ENCODE measurements at regions not wholly inside any gene's neighbourhood (a gene's known extent, or its start where the extent isn't known, plus 50 kb on each side); places are given as distances from the start of the nearest gene placed in this dataset.

GRCh38 chr5:152331006-152331405 is 74.1 kb downstream of the NMUR2 start:
- Histone ChIP-seq H3K4me3 (ENCODE audit: insufficient read depth, low read length) (no peak overlapping the region), H4K20me1 (ENCODE audit: insufficient read depth, low read length) (no peaks in the 10 kb centered on the region), H3K79me2 (ENCODE audit: insufficient read depth, low read length) (no peaks in the 10 kb centered on the region), H2AFZ (ENCODE audit: low read length) (no peak overlapping the region), H3K27me3 (ENCODE audit: insufficient read depth, low read length) (no peaks in the 10 kb centered on the region), H3K9me3 (ENCODE audit: low read depth, low read length) (peaks cover 2% of the 10 kb centered on the region), H3K36me3 (ENCODE audit: insufficient read depth, low read length) (no peaks in the 10 kb centered on the region), H3K4me2 (ENCODE audit: insufficient read depth, low read length) (no peak overlapping the region), H3K27ac (ENCODE audit: low read depth, low read length) (no peak overlapping the region), H3K4me1 (ENCODE audit: insufficient read depth, low read length) (no peaks in the 10 kb centered on the region)
- no peak for DNase-seq (ENCODE audit: insufficient read length, low spot score, missing footprints)
- TF ChIP-seq, protein P1, sequence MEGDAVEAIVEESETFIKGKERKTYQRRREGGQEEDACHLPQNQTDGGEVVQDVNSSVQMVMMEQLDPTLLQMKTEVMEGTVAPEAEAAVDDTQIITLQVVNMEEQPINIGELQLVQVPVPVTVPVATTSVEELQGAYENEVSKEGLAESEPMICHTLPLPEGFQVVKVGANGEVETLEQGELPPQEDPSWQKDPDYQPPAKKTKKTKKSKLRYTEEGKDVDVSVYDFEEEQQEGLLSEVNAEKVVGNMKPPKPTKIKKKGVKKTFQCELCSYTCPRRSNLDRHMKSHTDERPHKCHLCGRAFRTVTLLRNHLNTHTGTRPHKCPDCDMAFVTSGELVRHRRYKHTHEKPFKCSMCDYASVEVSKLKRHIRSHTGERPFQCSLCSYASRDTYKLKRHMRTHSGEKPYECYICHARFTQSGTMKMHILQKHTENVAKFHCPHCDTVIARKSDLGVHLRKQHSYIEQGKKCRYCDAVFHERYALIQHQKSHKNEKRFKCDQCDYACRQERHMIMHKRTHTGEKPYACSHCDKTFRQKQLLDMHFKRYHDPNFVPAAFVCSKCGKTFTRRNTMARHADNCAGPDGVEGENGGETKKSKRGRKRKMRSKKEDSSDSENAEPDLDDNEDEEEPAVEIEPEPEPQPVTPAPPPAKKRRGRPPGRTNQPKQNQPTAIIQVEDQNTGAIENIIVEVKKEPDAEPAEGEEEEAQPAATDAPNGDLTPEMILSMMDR (IDR thresholded peaks at IDR 0.05; ENCODE audit: extremely low read depth, low read depth, low read length): no peak

- Histone ChIP-seq H4K20me1 (ENCODE audit: insufficient read depth, low read length) (no peaks in the 10 kb centered on the region), H3K9me3 (ENCODE audit: low read depth, low read length) (peaks cover 2% of the 10 kb centered on the region), H2AFZ (ENCODE audit: low read length) (no peak overlapping the region), H3K4me2 (ENCODE audit: insufficient read depth, low read length) (no peak overlapping the region), H3K4me1 (ENCODE audit: insufficient read depth, low read length) (no peaks in the 10 kb centered on the region), H3K27me3 (ENCODE audit: insufficient read depth, low read length) (no peaks in the 10 kb centered on the region), H3K79me2 (ENCODE audit: insufficient read depth, low read length) (no peaks in the 10 kb centered on the region), H3K4me3 (ENCODE audit: insufficient read depth, low read length) (no peak overlapping the region), H3K36me3 (ENCODE audit: insufficient read depth, low read length) (no peaks in the 10 kb centered on the region), H3K27ac (ENCODE audit: low read depth, low read length) (no peak overlapping the region)
- TF ChIP-seq, protein P1 (IDR thresholded peaks at IDR 0.05; ENCODE audit: extremely low read depth, low read depth, low read length): no peak
- DNase-seq (ENCODE audit: insufficient read length, low spot score, missing footprints): no peak
Measured at GRCh38 chr5:152329761-152330283, 75.3 kb downstream of the NMUR2 start.

- Histone ChIP-seq H3K79me2 (ENCODE audit: insufficient read depth, low read length) (no peaks in the 10 kb centered on the region), H3K27me3 (ENCODE audit: insufficient read depth, low read length) (no peaks in the 10 kb centered on the region), H3K36me3 (ENCODE audit: insufficient read depth, low read length) (no peaks in the 10 kb centered on the region), H2AFZ (ENCODE audit: low read length) (no peak overlapping the region), H3K4me1 (ENCODE audit: insufficient read depth, low read length) (no peaks in the 10 kb centered on the region), H4K20me1 (ENCODE audit: insufficient read depth, low read length) (no peaks in the 10 kb centered on the region), H3K9me3 (ENCODE audit: low read depth, low read length) (peaks cover 2% of the 10 kb centered on the region), H3K4me3 (ENCODE audit: insufficient read depth, low read length) (no peak overlapping the region), H3K27ac (ENCODE audit: low read depth, low read length) (no peak overlapping the region), H3K4me2 (ENCODE audit: insufficient read depth, low read length) (no peak overlapping the region)
- no peak for DNase-seq (ENCODE audit: insufficient read length, low spot score, missing footprints)
- TF ChIP-seq, protein P1 (IDR thresholded peaks at IDR 0.05; ENCODE audit: extremely low read depth, low read depth, low read length): no peak
Measured at GRCh38 chr5:152329207-152329606, 75.9 kb downstream of the NMUR2 start.

GRCh38 chr5:152315942-152316341 is 89.1 kb downstream of the NMUR2 start:
- Histone ChIP-seq H3K36me3 (ENCODE audit: insufficient read depth, low read length) (no peaks in the 10 kb centered on the region), H4K20me1 (ENCODE audit: insufficient read depth, low read length) (no peaks in the 10 kb centered on the region), H3K27ac (ENCODE audit: low read depth, low read length) (no peak overlapping the region), H3K9me3 (ENCODE audit: low read depth, low read length) (no peaks in the 10 kb centered on the region), H3K4me1 (ENCODE audit: insufficient read depth, low read length) (no peaks in the 10 kb centered on the region), H3K4me3 (ENCODE audit: insufficient read depth, low read length) (no peak overlapping the region), H2AFZ (ENCODE audit: low read length) (no peak overlapping the region), H3K27me3 (ENCODE audit: insufficient read depth, low read length) (no peaks in the 10 kb centered on the region), H3K79me2 (ENCODE audit: insufficient read depth, low read length) (no peaks in the 10 kb centered on the region), H3K4me2 (ENCODE audit: insufficient read depth, low read length) (no peak overlapping the region)
- DNase-seq (ENCODE audit: insufficient read length, low spot score, missing footprints): no peak
- TF ChIP-seq, protein P1 (IDR thresholded peaks at IDR 0.05; ENCODE audit: extremely low read depth, low read depth, low read length): no peak
